Liver (tissue), 8 donors: ENCODE measurements at regions not wholly inside any gene's neighbourhood (a gene's known extent, or its start where the extent isn't known, plus 50 kb on each side); places are given as distances from the start of the nearest gene placed in this dataset.

Source experiments
- DNase-seq: peaks from one replicate; pipeline ENCODE4 v3.0.0-alpha.2; 2017; ENCODE audit warnings: low spot score
- H3K27ac ChIP-seq, 2 donors: one replicate each; pipeline ENCODE4 v1.7.0; 2013; ENCODE audit warnings: inconsistent platforms in 2 of 2, low read length in 2 of 2, control low read depth in 1 of 2, low read depth in 1 of 2, mild to moderate bottlenecking in 1 of 2
- H3K27me3 ChIP-seq, 4 donors: one replicate each; pipeline versions ENCODE4 v1.6.1 to v1.7.0; 2013; ENCODE audit warnings: low read length in 3 of 4, inconsistent platforms in 1 of 4, mild to moderate bottlenecking in 1 of 4, moderate library complexity in 1 of 4; ENCODE audit not compliant: control insufficient read depth in 4 of 4, insufficient read depth in 4 of 4
- H3K36me3 ChIP-seq, 4 donors: one replicate each; pipeline versions ENCODE4 v1.6.1 to v1.7.0; 2013; ENCODE audit warnings: low read length in 3 of 4, mild to moderate bottlenecking in 3 of 4, low read depth in 1 of 4, moderate library complexity in 1 of 4; ENCODE audit not compliant: control insufficient read depth in 4 of 4, insufficient read depth in 3 of 4
- H3K4me1 ChIP-seq, 4 donors: one replicate each; pipeline versions ENCODE4 v1.6.1 to v1.7.0; 2013; ENCODE audit warnings: low read length in 3 of 4, mild to moderate bottlenecking in 3 of 4, moderate library complexity in 1 of 4; ENCODE audit not compliant: control insufficient read depth in 4 of 4, insufficient read depth in 4 of 4
- H3K4me3 ChIP-seq, 3 donors: one replicate each; pipeline versions ENCODE4 v1.6.1 to v1.7.0; 2013; ENCODE audit warnings: low read length in 3 of 3, control low read depth in 1 of 3, low read depth in 1 of 3, mild to moderate bottlenecking in 1 of 3
- H3K9ac ChIP-seq, 2 donors: one replicate each; pipeline ENCODE4 v1.7.0; 2013; ENCODE audit warnings: low read length in 2 of 2, mild to moderate bottlenecking in 2 of 2, moderate library complexity in 2 of 2, control low read depth in 1 of 2, low read depth in 1 of 2
- H3K9me3 ChIP-seq, 4 donors: one replicate each; pipeline versions ENCODE4 v1.6.1 to v1.7.0; 2013; ENCODE audit warnings: low read length in 3 of 4; ENCODE audit not compliant: control insufficient read depth in 4 of 4
- EGR1 ChIP-seq, 2 donors: IDR thresholded peaks; 2 replicates each; pipeline ENCODE4 v1.6.1; 2016 to 2018; ENCODE audit warnings: antibody characterized with exemption in 2 of 2, low read depth in 2 of 2
- FOXA1 ChIP-seq: IDR thresholded peaks from 2 replicates; pipeline ENCODE4 v1.6.1; 2016; ENCODE audit warnings: antibody characterized with exemption
- FOXA2 ChIP-seq: IDR thresholded peaks from 2 replicates; pipeline ENCODE4 v1.6.1; 2016; ENCODE audit warnings: antibody characterized with exemption
- GABPA ChIP-seq, 2 donors: IDR thresholded peaks in 1 of 2; conservative IDR thresholded peaks in 1 of 2; 2 replicates each; pipeline ENCODE4 v1.6.1; 2016; ENCODE audit warnings: antibody characterized with exemption in 2 of 2, mild to moderate bottlenecking in 1 of 2, moderate library complexity in 1 of 2
- HNF4A ChIP-seq, 2 donors: conservative IDR thresholded peaks; 2 replicates each; pipeline ENCODE4 v1.6.1; 2016; ENCODE audit warnings: antibody characterized with exemption in 2 of 2, mild to moderate bottlenecking in 2 of 2
- JUND ChIP-seq, 2 donors: IDR thresholded peaks; 2 replicates each; pipeline ENCODE4 v1.6.1; 2016; ENCODE audit warnings: antibody characterized with exemption in 2 of 2
- NR2F2 ChIP-seq: IDR thresholded peaks from 2 replicates; pipeline ENCODE4 v1.6.1; 2016; ENCODE audit warnings: antibody characterized with exemption
- RAD21 ChIP-seq, 2 donors: IDR thresholded peaks; 2 replicates each; pipeline ENCODE4 v1.6.1; 2016; ENCODE audit warnings: antibody characterized with exemption in 2 of 2, mild to moderate bottlenecking in 2 of 2
- RXRA ChIP-seq, 2 donors: IDR thresholded peaks; 2 replicates each; pipeline ENCODE4 v1.6.1; 2017 to 2018; ENCODE audit warnings: antibody characterized with exemption in 2 of 2, mild to moderate bottlenecking in 1 of 2
- SP1 ChIP-seq: IDR thresholded peaks from 2 replicates; pipeline ENCODE4 v1.6.1; 2018; ENCODE audit warnings: antibody characterized with exemption, mild to moderate bottlenecking
- TAF1 ChIP-seq: conservative IDR thresholded peaks from 2 replicates; pipeline ENCODE4 v1.6.1; 2016; ENCODE audit warnings: antibody characterized with exemption, mild to moderate bottlenecking
- YY1 ChIP-seq: IDR thresholded peaks from 2 replicates; pipeline ENCODE4 v1.6.1; 2016; ENCODE audit warnings: antibody characterized with exemption, mild to moderate bottlenecking
- WGBS: extraction: QIAGEN DNeasy Blood & Tissue Kit; methylation state at CpG from one replicate; pipeline ENCODE4 v1.1.7; 2013; 5-methylcytosine and 5-hydroxymethylcytosine counted together
- TF ChIP-seq, protein P1 (sequence below): fragments of 150-350 bp; IDR thresholded peaks from 2 replicates; pipeline ENCODE4 v1.5.1; 2017; ENCODE audit warnings: improper control_type of control experiment, low read depth, low read length; ENCODE audit not compliant: missing input control
- TF ChIP-seq, protein P2 (sequence below): IDR thresholded peaks from 2 replicates; pipeline ENCODE4 v1.6.1; 2016; ENCODE audit warnings: antibody characterized with exemption, mild to moderate bottlenecking
- TF ChIP-seq, protein P3 (sequence below): IDR thresholded peaks from 2 replicates; pipeline ENCODE4 v1.6.1; 2016; ENCODE audit warnings: antibody characterized with exemption
- TF ChIP-seq, protein P4 (sequence below): IDR thresholded peaks from 2 replicates; pipeline ENCODE4 v1.6.1; 2016; ENCODE audit warnings: antibody characterized with exemption
- TF ChIP-seq, protein P5 (sequence below): IDR thresholded peaks from 2 replicates; pipeline ENCODE4 v1.6.1; 2016; ENCODE audit warnings: antibody characterized with exemption
- donor health status: healthy.
- donor health status: healthy.
- donor health status: healthy.
- donor health status: healthy.
- donor health status: healthy.

DNA sequence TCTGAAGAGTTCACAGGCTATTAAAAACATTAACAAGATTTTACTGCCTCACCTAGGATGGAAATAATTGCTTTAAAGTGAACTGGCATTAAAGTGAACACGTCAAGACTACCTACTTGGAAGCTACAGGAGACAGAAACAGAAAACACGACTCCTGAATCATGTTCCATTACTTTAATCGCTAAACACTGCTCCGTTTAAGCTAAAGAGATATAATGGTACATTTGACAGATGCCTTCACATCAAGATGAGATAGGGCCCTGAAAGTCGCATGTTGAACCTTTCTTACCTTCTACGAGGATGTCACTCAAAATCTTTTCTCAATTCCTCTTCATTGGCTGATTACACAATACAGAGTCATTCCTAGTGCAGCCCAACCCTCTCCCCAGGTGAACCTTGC lies 206.3 kb upstream of the GATB start:
- Histone ChIP-seq H3K27me3 (peaks cover 0 to 3% (median 0%) of the 10 kb centered on the region in 4 donors), H3K36me3 (no peaks in the 10 kb centered on the region), H3K4me1 (no peaks in the 10 kb centered on the region), H3K27ac (no peak overlapping the region), H3K9ac (no peak overlapping the region), H3K9me3 (no peaks in the 10 kb centered on the region), H3K4me3 (no peak overlapping the region)
- TF ChIP-seq GABPA (IDR thresholded peaks at IDR 0.05 in 1 of 2, conservative IDR thresholded peaks at IDR 0.05 in 1 of 2) (no peak), EGR1 (IDR thresholded peaks at IDR 0.05; ENCODE audit: low read depth in 2 of 2) (no peak)
- TF ChIP-seq, protein P1, sequence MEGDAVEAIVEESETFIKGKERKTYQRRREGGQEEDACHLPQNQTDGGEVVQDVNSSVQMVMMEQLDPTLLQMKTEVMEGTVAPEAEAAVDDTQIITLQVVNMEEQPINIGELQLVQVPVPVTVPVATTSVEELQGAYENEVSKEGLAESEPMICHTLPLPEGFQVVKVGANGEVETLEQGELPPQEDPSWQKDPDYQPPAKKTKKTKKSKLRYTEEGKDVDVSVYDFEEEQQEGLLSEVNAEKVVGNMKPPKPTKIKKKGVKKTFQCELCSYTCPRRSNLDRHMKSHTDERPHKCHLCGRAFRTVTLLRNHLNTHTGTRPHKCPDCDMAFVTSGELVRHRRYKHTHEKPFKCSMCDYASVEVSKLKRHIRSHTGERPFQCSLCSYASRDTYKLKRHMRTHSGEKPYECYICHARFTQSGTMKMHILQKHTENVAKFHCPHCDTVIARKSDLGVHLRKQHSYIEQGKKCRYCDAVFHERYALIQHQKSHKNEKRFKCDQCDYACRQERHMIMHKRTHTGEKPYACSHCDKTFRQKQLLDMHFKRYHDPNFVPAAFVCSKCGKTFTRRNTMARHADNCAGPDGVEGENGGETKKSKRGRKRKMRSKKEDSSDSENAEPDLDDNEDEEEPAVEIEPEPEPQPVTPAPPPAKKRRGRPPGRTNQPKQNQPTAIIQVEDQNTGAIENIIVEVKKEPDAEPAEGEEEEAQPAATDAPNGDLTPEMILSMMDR, result no peak
- DNase-seq, result no peak
- 78% methylated on average over 6 of the region's 6 CpGs for WGBS

DNA sequence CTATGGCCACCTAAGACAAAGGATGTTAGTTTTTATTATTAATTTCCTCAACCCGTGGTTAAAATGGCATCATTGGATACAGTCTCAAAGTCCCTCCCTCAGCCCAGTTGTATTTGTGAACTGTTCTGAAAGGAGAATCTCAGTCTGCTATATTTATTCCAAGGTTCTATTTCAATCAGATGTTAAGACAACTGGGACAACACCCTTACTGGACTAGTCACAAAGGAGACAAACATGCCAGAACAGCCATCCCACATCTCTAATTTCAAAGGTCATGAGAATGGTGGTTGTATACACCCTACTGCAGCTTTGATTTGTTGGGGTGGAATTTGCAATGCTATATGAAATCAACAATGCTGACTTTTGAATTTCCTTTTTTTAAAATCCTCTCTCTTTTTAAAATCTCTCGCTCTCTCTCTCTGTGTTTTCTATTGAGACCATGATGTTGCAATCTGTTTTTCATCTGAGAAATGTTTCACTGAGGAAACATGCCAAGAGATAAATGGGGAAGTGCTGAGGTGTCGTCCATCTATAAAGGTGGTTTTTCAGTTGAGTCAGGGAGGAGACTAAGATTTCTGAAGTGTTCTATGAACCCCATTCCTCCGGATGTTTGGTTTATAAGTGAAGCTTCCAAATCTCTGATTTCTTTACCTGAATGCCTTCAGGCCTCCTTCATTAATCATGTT lies 201.5 kb upstream of the GATB start:
- Histone ChIP-seq H3K27ac (no peak overlapping the region), H3K9me3 (no peaks in the 10 kb centered on the region), H3K4me1 (no peaks in the 10 kb centered on the region), H3K4me3 (no peak overlapping the region), H3K36me3 (no peaks in the 10 kb centered on the region), H3K9ac (no peak overlapping the region), H3K27me3 (peaks cover 0 to 3% (median 0%) of the 10 kb centered on the region in 4 donors)
- no peak for TF ChIP-seq NR2F2
- TF ChIP-seq RAD21 (IDR thresholded peaks at IDR 0.05), result no peak
- TF ChIP-seq, protein P1, result no peak
- TF ChIP-seq, protein P2, sequence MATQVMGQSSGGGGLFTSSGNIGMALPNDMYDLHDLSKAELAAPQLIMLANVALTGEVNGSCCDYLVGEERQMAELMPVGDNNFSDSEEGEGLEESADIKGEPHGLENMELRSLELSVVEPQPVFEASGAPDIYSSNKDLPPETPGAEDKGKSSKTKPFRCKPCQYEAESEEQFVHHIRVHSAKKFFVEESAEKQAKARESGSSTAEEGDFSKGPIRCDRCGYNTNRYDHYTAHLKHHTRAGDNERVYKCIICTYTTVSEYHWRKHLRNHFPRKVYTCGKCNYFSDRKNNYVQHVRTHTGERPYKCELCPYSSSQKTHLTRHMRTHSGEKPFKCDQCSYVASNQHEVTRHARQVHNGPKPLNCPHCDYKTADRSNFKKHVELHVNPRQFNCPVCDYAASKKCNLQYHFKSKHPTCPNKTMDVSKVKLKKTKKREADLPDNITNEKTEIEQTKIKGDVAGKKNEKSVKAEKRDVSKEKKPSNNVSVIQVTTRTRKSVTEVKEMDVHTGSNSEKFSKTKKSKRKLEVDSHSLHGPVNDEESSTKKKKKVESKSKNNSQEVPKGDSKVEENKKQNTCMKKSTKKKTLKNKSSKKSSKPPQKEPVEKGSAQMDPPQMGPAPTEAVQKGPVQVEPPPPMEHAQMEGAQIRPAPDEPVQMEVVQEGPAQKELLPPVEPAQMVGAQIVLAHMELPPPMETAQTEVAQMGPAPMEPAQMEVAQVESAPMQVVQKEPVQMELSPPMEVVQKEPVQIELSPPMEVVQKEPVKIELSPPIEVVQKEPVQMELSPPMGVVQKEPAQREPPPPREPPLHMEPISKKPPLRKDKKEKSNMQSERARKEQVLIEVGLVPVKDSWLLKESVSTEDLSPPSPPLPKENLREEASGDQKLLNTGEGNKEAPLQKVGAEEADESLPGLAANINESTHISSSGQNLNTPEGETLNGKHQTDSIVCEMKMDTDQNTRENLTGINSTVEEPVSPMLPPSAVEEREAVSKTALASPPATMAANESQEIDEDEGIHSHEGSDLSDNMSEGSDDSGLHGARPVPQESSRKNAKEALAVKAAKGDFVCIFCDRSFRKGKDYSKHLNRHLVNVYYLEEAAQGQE, result no peak
- no peak for TF ChIP-seq FOXA2
- TF ChIP-seq GABPA (IDR thresholded peaks at IDR 0.05 in 1 of 2, conservative IDR thresholded peaks at IDR 0.05 in 1 of 2), result no peak
- TF ChIP-seq RXRA (IDR thresholded peaks at IDR 0.05), result no peak
- no peak for TF ChIP-seq HNF4A (conservative IDR thresholded peaks at IDR 0.05)
- no peak for TF ChIP-seq TAF1
- TF ChIP-seq JUND (IDR thresholded peaks at IDR 0.05), result no peak
- TF ChIP-seq, protein P3, sequence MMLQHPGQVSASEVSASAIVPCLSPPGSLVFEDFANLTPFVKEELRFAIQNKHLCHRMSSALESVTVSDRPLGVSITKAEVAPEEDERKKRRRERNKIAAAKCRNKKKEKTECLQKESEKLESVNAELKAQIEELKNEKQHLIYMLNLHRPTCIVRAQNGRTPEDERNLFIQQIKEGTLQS, result no peak
- TF ChIP-seq SP1, result no peak
- TF ChIP-seq, protein P4, sequence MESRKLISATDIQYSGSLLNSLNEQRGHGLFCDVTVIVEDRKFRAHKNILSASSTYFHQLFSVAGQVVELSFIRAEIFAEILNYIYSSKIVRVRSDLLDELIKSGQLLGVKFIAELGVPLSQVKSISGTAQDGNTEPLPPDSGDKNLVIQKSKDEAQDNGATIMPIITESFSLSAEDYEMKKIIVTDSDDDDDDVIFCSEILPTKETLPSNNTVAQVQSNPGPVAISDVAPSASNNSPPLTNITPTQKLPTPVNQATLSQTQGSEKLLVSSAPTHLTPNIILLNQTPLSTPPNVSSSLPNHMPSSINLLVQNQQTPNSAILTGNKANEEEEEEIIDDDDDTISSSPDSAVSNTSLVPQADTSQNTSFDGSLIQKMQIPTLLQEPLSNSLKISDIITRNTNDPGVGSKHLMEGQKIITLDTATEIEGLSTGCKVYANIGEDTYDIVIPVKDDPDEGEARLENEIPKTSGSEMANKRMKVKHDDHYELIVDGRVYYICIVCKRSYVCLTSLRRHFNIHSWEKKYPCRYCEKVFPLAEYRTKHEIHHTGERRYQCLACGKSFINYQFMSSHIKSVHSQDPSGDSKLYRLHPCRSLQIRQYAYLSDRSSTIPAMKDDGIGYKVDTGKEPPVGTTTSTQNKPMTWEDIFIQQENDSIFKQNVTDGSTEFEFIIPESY, result no peak
- TF ChIP-seq, protein P5, sequence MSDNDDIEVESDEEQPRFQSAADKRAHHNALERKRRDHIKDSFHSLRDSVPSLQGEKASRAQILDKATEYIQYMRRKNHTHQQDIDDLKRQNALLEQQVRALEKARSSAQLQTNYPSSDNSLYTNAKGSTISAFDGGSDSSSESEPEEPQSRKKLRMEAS, result no peak
- TF ChIP-seq FOXA1, result no peak
- no peak for TF ChIP-seq YY1
- 64% methylated on average over 4 of the region's 4 CpGs for WGBS
- DNase-seq, result no peak
